GM21786 (cell line): ENCODE measurements at regions not wholly inside any gene's neighbourhood (a gene's known extent, or its start where the extent isn't known, plus 50 kb on each side); places are given as distances from the start of the nearest gene placed in this dataset.
"Not testable (repeated sequence)": the region's sequence is repeated elsewhere in the genome, so short reads cannot be mapped to it uniquely, and the experiment has no call there.

ENCODE experiments used
- ATAC-seq: cut with Tn5 transposase; IDR thresholded peaks from one replicate; pipeline ENCODE4 v1.9.1; 2021; ENCODE audit not compliant: unreplicated experiment

- ATAC-seq, result no peak
Observed at GRCh38 chr13:97520061-97520460, 86.1 kb downstream of the RAP2A start.

- no peak for ATAC-seq
Observed at GRCh38 chr13:97520866-97521265, 86.9 kb downstream of the RAP2A start.

GRCh38 chr13:97521726-97522125 lies 87.8 kb downstream of the RAP2A start:
- no peak for ATAC-seq

- ATAC-seq, result no peak
Observed at GRCh38 chr13:97522243-97522642, 88.3 kb downstream of the RAP2A start.

- ATAC-seq, result no peak
Observed at GRCh38 chr13:97526556-97526955, 92.6 kb downstream of the RAP2A start.

GRCh38 chr13:97528518-97528917 lies 94.5 kb downstream of the RAP2A start:
- no peak for ATAC-seq

DNA sequence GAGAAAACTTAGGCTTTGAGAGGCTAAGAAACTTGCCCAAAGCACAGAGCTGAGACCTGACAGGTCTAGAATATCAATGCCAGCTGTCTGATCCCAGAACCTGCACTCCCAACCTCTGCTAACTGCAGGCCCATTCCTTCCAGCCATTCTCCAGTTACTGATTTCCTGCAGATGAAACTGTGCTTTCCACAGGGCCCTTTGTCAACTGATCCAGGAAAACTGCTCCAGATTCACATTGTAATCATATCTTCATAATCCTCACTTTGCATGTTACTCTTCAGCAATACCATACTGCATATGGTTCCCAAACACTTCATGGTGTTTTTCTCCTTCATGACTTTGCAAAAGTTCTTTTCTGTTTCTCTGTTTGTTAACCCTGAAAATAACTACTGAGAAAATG lies 100.6 kb downstream of the RAP2A start:
- no peak for ATAC-seq

- no peak for ATAC-seq
Observed at GRCh38 chr13:97535614-97536013, 101.6 kb downstream of the RAP2A start.

- peak; percentile 87 for ATAC-seq
Observed at GRCh38 chr13:97537110-97537509, 103.1 kb downstream of the RAP2A start.

- ATAC-seq, result no peak
Observed at GRCh38 chr13:97538203-97538602, 104.2 kb downstream of the RAP2A start.

GRCh38 chr13:97539651-97540610 lies 106.0 kb downstream of the RAP2A start:
- peak; percentile 46 for ATAC-seq

- no peak for ATAC-seq
Observed at GRCh38 chr13:97540696-97541095, 106.7 kb downstream of the RAP2A start.

- no peak for ATAC-seq
Observed at GRCh38 chr13:97542102-97542685, 108.2 kb downstream of the RAP2A start.

GRCh38 chr13:97544031-97544765 lies 110.2 kb downstream of the RAP2A start:
- no peak for ATAC-seq

DNA sequence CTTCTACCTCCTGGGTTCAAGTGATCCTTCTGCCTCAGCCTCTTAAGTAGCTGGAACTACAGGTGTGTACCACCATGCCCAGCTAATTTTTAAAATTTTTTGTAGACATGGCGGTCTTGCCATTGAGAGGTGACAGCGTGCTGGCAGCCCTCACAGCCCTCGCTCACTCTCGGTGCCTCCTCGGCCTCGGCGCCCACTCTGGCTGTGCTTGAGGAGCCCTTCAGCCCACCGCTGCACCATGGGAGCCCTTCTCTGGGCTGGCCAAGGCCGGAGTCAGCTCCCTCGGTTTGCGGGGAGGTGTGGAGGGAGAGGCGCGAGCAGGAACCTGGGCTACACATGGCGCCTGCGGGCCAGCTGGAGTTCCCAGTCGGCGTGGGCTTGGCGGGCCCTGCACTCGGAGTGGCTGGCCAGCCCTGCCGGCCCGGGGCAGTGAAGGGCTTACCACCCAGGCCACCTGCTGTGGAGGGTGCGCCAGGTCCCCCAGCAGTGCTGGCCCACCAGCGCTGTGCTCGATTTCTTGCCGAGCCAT lies 111.1 kb downstream of the RAP2A start:
- ATAC-seq, result not testable (repeated sequence)

GRCh38 chr13:97548138-97548537 lies 114.2 kb downstream of the RAP2A start:
- ATAC-seq, result peak; percentile 75

DNA sequence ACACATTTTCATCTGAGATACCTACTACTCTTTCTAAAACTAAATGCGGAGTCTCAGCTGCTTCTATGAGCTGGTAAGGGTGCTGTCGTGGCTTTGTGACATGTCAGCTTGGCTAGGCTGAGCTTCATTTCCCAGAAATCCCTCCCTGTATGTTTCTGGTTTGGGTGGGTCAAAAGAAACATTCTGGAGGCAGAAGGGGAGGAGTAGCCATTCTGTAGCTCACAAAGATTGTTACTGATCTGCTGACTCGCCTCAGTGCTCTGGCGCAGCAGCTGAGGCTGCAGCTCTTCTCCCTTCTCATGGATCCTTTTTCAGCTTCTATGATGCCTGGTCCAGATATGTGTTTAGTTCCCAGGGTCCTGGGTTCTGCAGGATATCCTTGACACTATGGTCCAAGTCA lies 114.7 kb downstream of the RAP2A start:
- ATAC-seq, result no peak

- ATAC-seq, result no peak
Observed at GRCh38 chr13:97549201-97549600, 115.2 kb downstream of the RAP2A start.

DNA sequence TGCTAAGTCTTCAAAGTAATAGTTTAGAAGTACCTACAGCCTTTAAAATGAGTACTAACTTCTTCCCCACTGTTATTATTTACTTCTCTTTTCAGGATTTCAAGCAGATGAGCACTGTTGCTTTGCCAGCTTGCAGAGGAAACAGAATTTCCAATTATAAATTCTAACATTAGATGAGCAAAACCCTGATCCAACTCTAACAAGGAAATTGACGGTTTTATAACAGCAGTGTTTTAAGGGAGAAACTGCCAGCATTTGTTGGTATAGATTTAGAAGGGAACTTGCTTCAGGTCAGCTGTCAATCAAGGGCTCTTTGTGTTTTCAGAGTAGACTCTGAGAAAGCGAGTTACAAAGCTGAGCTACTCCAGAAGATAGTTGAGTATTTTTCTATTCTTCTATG lies 120.5 kb downstream of the RAP2A start:
- ATAC-seq, result no peak

DNA sequence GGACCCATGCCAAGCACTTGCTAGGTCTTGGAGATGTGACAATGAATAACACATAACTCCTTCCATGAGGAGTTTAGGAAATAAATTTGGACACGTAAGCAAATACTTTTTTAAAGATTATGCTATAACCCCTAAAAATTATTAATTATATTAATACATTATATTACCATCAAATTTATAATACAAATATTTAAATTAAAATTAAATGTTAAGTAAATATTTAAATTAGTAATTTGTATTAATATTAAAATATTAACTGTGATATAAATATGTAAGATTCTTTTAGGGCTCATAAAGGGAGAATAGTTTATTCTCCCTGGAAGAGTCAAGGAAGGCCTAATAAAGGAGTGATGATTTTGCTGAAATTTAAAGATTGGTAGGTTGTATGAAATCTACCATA lies 121.1 kb downstream of the RAP2A start:
- ATAC-seq, result no peak

GRCh38 chr13:97559030-97559429 lies 125.1 kb downstream of the RAP2A start:
- no peak for ATAC-seq
